GM23248 (cell line): ENCODE measurements at regions not wholly inside any gene's neighbourhood (a gene's known extent, or its start where the extent isn't known, plus 50 kb on each side); places are given as distances from the start of the nearest gene placed in this dataset.

Source experiments
- EZH2 ChIP-seq: fragments of 200-600 bp; sonication (generic); IDR thresholded peaks from 2 replicates; pipeline ENCODE4 v1.6.1; 2018; ENCODE audit warnings: antibody characterized with exemption, mild to moderate bottlenecking; ENCODE audit not compliant: insufficient read depth, poor library complexity, severe bottlenecking
- EZH2phosphoT487 ChIP-seq: fragments of 200-600 bp; sonication (generic); IDR thresholded peaks from 2 replicates; pipeline ENCODE4 v1.6.1; 2018; ENCODE audit warnings: antibody characterized with exemption, moderate library complexity, mild to moderate bottlenecking, low read depth; ENCODE audit not compliant: insufficient read depth

- TF ChIP-seq EZH2 (no peak), EZH2phosphoT487 (no peak)
These were observed 131.4 kb downstream of the TMEM174 start for GRCh38 chr5:73304381-73304780.
